Vagina (tissue), 2 donors: ENCODE measurements at regions not wholly inside any gene's neighbourhood (a gene's known extent, or its start where the extent isn't known, plus 50 kb on each side); places are given as distances from the start of the nearest gene placed in this dataset.
"Not testable (repeated sequence)": the region's sequence is repeated elsewhere in the genome, so short reads cannot be mapped to it uniquely, and the experiment has no call there.

ENCODE experiments used
- DNase-seq, 2 donors: peaks; one replicate each; pipeline ENCODE4 v3.0.0-alpha.2; 2017; ENCODE audit errors: extremely low spot score in 2 of 2
- H3K27ac ChIP-seq: fragments of 200-600 bp; sonication (generic); one replicate; pipeline ENCODE4 v1.5.1; 2019
- H3K27me3 ChIP-seq: fragments of 200-600 bp; sonication (generic); one replicate; pipeline ENCODE4 v1.5.1; 2019
- H3K36me3 ChIP-seq, 2 donors: fragments of 200-600 bp; sonication (generic); one replicate each; pipeline ENCODE4 v1.5.1; 2017 to 2019
- H3K4me1 ChIP-seq: fragments of 200-600 bp; sonication (generic); one replicate; pipeline ENCODE4 v1.5.1; 2019
- H3K4me3 ChIP-seq, 2 donors: fragments of 200-600 bp; sonication (generic); 1 replicate in 1 of 2; 2 replicates in 1 of 2; pipeline ENCODE4 v1.5.1; 2016 to 2019
- H3K9me3 ChIP-seq: fragments of 200-600 bp; sonication (generic); one replicate; pipeline ENCODE4 v1.5.1; 2019
- CTCF ChIP-seq, 3 experiments: fragments of 450-650 bp in 2 of 3; fragments of 200-600 bp in 1 of 3; sonication (generic) in 1 of 3; IDR thresholded peaks; one replicate each; pipeline ENCODE4 v1.5.1; 2017 to 2019; ENCODE audit warnings: antibody characterized with exemption in 3 of 3, mild to moderate bottlenecking in 2 of 3, moderate library complexity in 2 of 3
- POLR2A ChIP-seq, 2 donors: fragments of 450-650 bp; IDR thresholded peaks; one replicate each; pipeline ENCODE4 v1.6.1; 2017; ENCODE audit warnings: antibody characterized with exemption in 2 of 2, mild to moderate bottlenecking in 2 of 2, moderate library complexity in 2 of 2
- POLR2AphosphoS5 ChIP-seq, 2 donors: sonication (generic); formaldehyde crosslinking; IDR thresholded peaks; one replicate each; pipeline ENCODE4 v1.9.0; 2017; ENCODE audit warnings: antibody characterized with exemption in 2 of 2, mild to moderate bottlenecking in 2 of 2, low read depth in 1 of 2; ENCODE audit not compliant: insufficient read depth in 1 of 2
- intact Hi-C: fragments of 100-400 bp; cut with DNase I; formaldehyde crosslinking; loops from one replicate; pipeline ENCODE4 v1.15.1; 2023

GRCh38 chr20:40952136-40952535 is 76.5 kb upstream of the TOP1 start:
- no peaks in the 10 kb centered on the region for H3K27me3 ChIP-seq

GRCh38 chr20:40953416-40953815 is 75.2 kb upstream of the TOP1 start:
- Histone ChIP-seq H3K27me3 (no peaks in the 10 kb centered on the region), H3K4me1 (no peaks in the 10 kb centered on the region), H3K9me3 (no peaks in the 10 kb centered on the region), H3K36me3 (no peaks in the 10 kb centered on the region), H3K27ac (no peak overlapping the region), H3K4me3 (no peak overlapping the region)
- DNase-seq, result peak in 1 of 2 donors; percentile 6
- intact Hi-C loops, result no loop called here
- TF ChIP-seq POLR2A (IDR thresholded peaks at IDR 0.05) (no peak), CTCF (IDR thresholded peaks at IDR 0.05) (no peak), POLR2AphosphoS5 (IDR thresholded peaks at IDR 0.05; ENCODE audit: insufficient read depth in 1 of 2, low read depth in 1 of 2) (no peak)

More at GRCh38 chr20:40952136-40952535, 76.5 kb upstream of the TOP1 start:
- intact Hi-C loops, result no loop called here
- H3K4me1 ChIP-seq, result no peaks in the 10 kb centered on the region
- no peaks in the 10 kb centered on the region for H3K9me3 ChIP-seq
- H3K4me3 ChIP-seq, result no peak overlapping the region
- H3K27ac ChIP-seq, result no peak overlapping the region
- DNase-seq, result peak in 1 of 2 donors; percentile 25
- no peaks in the 10 kb centered on the region for H3K36me3 ChIP-seq
- TF ChIP-seq CTCF (IDR thresholded peaks at IDR 0.05) (no peak), POLR2AphosphoS5 (IDR thresholded peaks at IDR 0.05; ENCODE audit: insufficient read depth in 1 of 2, low read depth in 1 of 2) (no peak), POLR2A (IDR thresholded peaks at IDR 0.05) (no peak)

GRCh38 chr20:40953856-40954255 is 74.8 kb upstream of the TOP1 start:
- TF ChIP-seq POLR2A (IDR thresholded peaks at IDR 0.05) (no peak), CTCF (IDR thresholded peaks at IDR 0.05) (no peak), POLR2AphosphoS5 (IDR thresholded peaks at IDR 0.05; ENCODE audit: insufficient read depth in 1 of 2, low read depth in 1 of 2) (no peak)
- Histone ChIP-seq H3K27me3 (no peaks in the 10 kb centered on the region), H3K27ac (no peak overlapping the region), H3K4me1 (no peaks in the 10 kb centered on the region), H3K9me3 (no peaks in the 10 kb centered on the region), H3K4me3 (no peak overlapping the region), H3K36me3 (no peaks in the 10 kb centered on the region)
- intact Hi-C loops, result no loop called here
- DNase-seq, result peak; percentile 32 to 58

- DNase-seq, result peak; percentile 28 to 49
- TF ChIP-seq POLR2A (IDR thresholded peaks at IDR 0.05), result no peak
- no peak for TF ChIP-seq POLR2AphosphoS5 (IDR thresholded peaks at IDR 0.05; ENCODE audit: insufficient read depth in 1 of 2, low read depth in 1 of 2)
- Histone ChIP-seq H3K4me3 (no peak overlapping the region), H3K36me3 (no peaks in the 10 kb centered on the region), H3K9me3 (no peaks in the 10 kb centered on the region), H3K27ac (no peak overlapping the region), H3K4me1 (no peaks in the 10 kb centered on the region), H3K27me3 (no peaks in the 10 kb centered on the region)
- intact Hi-C loops, result no loop called here
Measured at GRCh38 chr20:40954521-40955165, 74.0 kb upstream of the TOP1 start.

- TF ChIP-seq POLR2AphosphoS5 (IDR thresholded peaks at IDR 0.05; ENCODE audit: insufficient read depth in 1 of 2, low read depth in 1 of 2) (no peak), POLR2A (IDR thresholded peaks at IDR 0.05) (no peak), CTCF (IDR thresholded peaks at IDR 0.05) (no peak)
- Histone ChIP-seq H3K27ac (no peak overlapping the region), H3K36me3 (no peaks in the 10 kb centered on the region), H3K9me3 (no peaks in the 10 kb centered on the region), H3K27me3 (no peaks in the 10 kb centered on the region), H3K4me1 (no peaks in the 10 kb centered on the region), H3K4me3 (no peak overlapping the region)
- peak; percentile 47 to 58 for DNase-seq
- intact Hi-C loops, result no loop called here
Measured at GRCh38 chr20:40955326-40955725, 73.3 kb upstream of the TOP1 start.

GRCh38 chr20:40955826-40956225 is 72.8 kb upstream of the TOP1 start:
- intact Hi-C loops, H3K4me1 ChIP-seq, H3K4me3 ChIP-seq, H3K9me3 ChIP-seq, H3K27me3 ChIP-seq, H3K36me3 ChIP-seq, H3K27ac ChIP-seq: not testable (repeated sequence)
- DNase-seq, result peak in 1 of 2 donors; percentile 40
